CD4-positive, alpha-beta T cell treated with Interleukin-21 for 1 hour (primary cell): ENCODE measurements at regions not wholly inside any gene's neighbourhood (a gene's known extent, or its start where the extent isn't known, plus 50 kb on each side); places are given as distances from the start of the nearest gene placed in this dataset.
"Not testable (repeated sequence)": the region's sequence is repeated elsewhere in the genome, so short reads cannot be mapped to it uniquely, and the experiment has no call there.

Experiments used
- DNase-seq: peaks from one replicate; pipeline ENCODE4 v3.0.0-alpha.2; 2020

GRCh38 chr2:52074130-52074719, 1042.3 kb upstream of the NRXN1 start:
- no peak for DNase-seq

GRCh38 chr2:52072949-52073348, 1041.0 kb upstream of the NRXN1 start:
- DNase-seq, result no peak

- no peak for DNase-seq
These were observed 1038.7 kb upstream of the NRXN1 start for GRCh38 chr2:52070665-52071064.

- DNase-seq, result no peak
These were observed 1032.3 kb upstream of the NRXN1 start for GRCh38 chr2:52064234-52064633.

- DNase-seq, result no peak
These were observed 1022.9 kb upstream of the NRXN1 start for GRCh38 chr2:52054824-52055223.

GRCh38 chr2:52036853-52037252, 1004.9 kb upstream of the NRXN1 start:
- no peak for DNase-seq

GRCh38 chr2:52036024-52036423, 1004.1 kb upstream of the NRXN1 start:
- DNase-seq, result no peak

- DNase-seq, result no peak
These were observed 1003.5 kb upstream of the NRXN1 start for GRCh38 chr2:52035391-52035790.

- no peak for DNase-seq
These were observed 1002.8 kb upstream of the NRXN1 start for GRCh38 chr2:52034706-52035105.

GRCh38 chr2:52022006-52022405, 990.1 kb upstream of the NRXN1 start:
- DNase-seq, result no peak

- DNase-seq, result no peak
These were observed 985.8 kb upstream of the NRXN1 start for GRCh38 chr2:52017646-52018235.

- not testable (repeated sequence) for DNase-seq
These were observed 975.0 kb upstream of the NRXN1 start for GRCh38 chr2:52006821-52007366.

GRCh38 chr2:52000151-52000855, 968.4 kb upstream of the NRXN1 start:
- no peak for DNase-seq

GRCh38 chr2:51998890-51999289, 967.0 kb upstream of the NRXN1 start:
- DNase-seq, result no peak

- no peak for DNase-seq
These were observed 965.6 kb upstream of the NRXN1 start for GRCh38 chr2:51997571-51997970.

- DNase-seq, result no peak
These were observed 963.4 kb upstream of the NRXN1 start for GRCh38 chr2:51995293-51995692.

- DNase-seq, result no peak
These were observed 962.3 kb upstream of the NRXN1 start for GRCh38 chr2:51994123-51994763.

- DNase-seq, result no peak
These were observed 958.8 kb upstream of the NRXN1 start for GRCh38 chr2:51990684-51991083.

- DNase-seq, result no peak
These were observed 954.2 kb upstream of the NRXN1 start for GRCh38 chr2:51986101-51986500.

- DNase-seq, result no peak
These were observed 949.9 kb upstream of the NRXN1 start for GRCh38 chr2:51981783-51982182.

- DNase-seq, result no peak
These were observed 944.7 kb upstream of the NRXN1 start for GRCh38 chr2:51976623-51977022.

GRCh38 chr2:51971136-51971535, 939.2 kb upstream of the NRXN1 start:
- no peak for DNase-seq

GRCh38 chr2:51969347-51969746, 937.4 kb upstream of the NRXN1 start:
- no peak for DNase-seq

GRCh38 chr2:51960841-51961335, 929.0 kb upstream of the NRXN1 start:
- no peak for DNase-seq
